HG02943 (cell line): ENCODE measurements at regions not wholly inside any gene's neighbourhood (a gene's known extent, or its start where the extent isn't known, plus 50 kb on each side); places are given as distances from the start of the nearest gene placed in this dataset.

Source experiments
- ATAC-seq: cut with Tn5 transposase; IDR thresholded peaks from one replicate; pipeline ENCODE4 v1.9.1; 2021; ENCODE audit warnings: mild to moderate bottlenecking, low read depth, moderate library complexity; ENCODE audit not compliant: unreplicated experiment

- no peak for ATAC-seq
These were observed 370.8 kb downstream of the TNS1 start for GRCh38 chr2:217632043-217632442.

DNA sequence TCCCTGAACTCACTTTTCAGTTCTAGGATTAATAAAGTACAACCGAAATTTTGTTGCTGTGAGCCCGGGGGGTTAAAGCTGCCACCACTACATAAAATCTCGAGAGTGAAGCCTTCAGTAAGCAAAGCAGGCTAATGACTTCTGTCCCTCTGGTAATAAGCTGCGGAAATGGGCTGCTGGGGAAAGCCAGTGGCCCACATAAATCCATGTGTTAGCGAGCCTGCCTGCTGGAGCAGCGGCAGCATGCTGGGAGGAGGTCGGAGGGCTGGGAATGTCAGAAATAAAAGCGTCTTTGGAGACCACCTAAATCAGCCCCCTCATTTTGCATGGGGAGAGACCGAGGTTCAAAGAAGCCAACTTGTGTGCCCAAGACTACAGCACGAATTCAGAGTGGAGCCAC, 371.7 kb downstream of the TNS1 start:
- ATAC-seq, result no peak

DNA sequence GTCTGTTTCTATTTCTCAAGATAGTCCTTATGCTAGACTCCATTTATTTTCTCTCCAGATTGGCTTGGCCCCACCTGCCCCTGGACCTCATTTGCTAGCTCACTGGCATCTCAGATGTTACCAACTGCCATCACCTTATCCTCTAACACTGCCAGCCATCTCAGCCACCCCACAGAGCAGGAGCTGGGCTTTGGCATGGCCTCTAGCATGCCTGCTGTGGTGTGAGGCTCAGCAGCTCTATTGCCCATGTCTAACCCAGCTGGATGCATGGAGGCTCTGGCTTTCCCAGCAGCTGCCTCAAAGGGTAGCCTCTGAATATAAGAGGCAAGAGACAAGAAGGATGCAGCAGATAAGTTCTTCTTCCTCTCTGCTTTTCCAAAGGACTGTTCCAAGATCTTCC, 373.4 kb downstream of the TNS1 start:
- ATAC-seq, result no peak

DNA sequence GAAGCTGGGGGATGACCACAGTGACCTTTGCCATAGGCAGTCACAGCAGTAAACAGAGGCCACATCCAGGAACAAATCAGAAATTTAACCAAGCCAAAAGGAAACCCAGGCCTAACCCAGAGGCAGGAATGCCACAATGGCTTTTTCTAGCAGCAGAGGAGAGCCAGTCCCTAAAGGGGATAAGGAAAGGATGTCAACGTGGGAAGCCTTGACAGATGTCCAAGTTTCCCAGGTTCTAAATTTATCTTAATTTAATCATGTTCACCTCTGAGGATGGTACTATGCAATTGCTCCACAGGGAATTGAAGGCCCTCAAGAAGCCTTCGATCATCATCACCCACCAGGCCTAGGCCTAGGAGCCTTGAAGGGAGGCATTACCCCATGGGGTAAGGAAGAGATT, 374.7 kb downstream of the TNS1 start:
- ATAC-seq, result no peak

- no peak for ATAC-seq
These were observed 375.9 kb downstream of the TNS1 start for GRCh38 chr2:217626926-217627325.

DNA sequence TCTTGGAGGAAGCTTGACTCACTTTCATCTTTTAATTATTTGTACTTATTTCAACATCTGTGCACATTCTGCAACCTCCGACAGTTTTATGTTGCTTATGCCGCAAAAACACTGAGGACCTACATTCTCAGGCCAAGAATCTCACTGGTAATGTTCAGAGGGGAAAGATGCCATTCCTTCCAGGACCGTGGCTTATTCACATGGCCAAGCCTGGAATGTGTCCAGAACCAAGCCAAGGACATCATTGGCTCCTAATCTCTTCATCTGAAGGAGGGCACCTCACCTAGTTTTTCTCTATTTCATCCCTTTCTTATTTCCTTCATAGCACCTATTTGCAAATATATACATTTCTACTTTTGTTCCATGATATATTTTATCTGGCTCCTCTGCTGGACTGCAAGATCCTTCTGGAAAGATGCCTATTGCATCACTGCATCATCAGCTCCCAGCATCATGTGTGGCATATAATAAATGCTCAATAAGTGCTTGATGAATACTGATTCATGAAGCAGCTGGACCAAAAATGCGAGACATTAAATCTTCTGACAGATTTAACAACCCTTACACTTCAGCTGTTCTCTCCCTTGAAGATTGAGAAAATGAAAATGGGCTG, 377.1 kb downstream of the TNS1 start:
- no peak for ATAC-seq

- no peak for ATAC-seq
These were observed 379.4 kb downstream of the TNS1 start for GRCh38 chr2:217623281-217623912.

GRCh38 chr2:217622205-217623060, 380.4 kb downstream of the TNS1 start:
- no peak for ATAC-seq

- ATAC-seq, result no peak
These were observed 381.4 kb downstream of the TNS1 start for GRCh38 chr2:217621391-217621801.

DNA sequence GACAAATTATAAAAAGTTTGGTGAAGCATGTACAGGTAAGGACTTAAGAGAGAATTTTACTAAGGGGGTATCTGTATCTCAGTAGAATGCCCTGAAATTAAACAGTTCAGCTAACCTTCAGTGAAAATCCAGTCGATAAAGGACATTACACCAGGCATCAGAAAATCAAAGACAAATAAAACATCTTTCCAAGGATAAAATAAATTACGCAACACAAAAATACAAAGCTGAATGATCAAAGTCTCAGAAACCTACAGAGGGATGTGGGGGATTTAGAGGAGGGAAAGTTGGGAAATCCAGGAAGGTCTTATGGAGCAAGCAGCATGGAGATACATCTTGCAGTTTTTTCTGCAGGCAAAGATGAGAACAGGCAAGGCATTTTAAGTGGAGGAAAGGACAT, 384.1 kb downstream of the TNS1 start:
- ATAC-seq, result no peak

- no peak for ATAC-seq
These were observed 385.2 kb downstream of the TNS1 start for GRCh38 chr2:217617616-217618022.

DNA sequence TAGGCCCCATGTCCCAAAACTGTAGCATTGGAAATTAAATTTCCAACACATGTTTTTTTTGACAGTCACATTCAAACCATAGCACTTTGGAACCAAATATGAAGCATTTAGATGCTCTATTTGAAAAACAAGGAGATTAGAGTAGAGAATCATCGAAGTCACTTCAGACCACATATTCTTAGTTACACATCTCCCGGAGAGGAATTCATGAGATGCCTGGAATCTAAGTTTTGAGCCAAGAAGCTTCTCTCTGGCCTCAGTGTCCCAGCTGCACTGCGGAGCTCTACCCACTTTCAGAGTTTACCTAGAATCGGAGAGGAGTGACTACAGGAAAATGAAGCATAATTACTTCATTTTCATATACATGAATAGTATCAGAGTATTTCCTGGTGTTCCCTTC, 385.9 kb downstream of the TNS1 start:
- no peak for ATAC-seq

DNA sequence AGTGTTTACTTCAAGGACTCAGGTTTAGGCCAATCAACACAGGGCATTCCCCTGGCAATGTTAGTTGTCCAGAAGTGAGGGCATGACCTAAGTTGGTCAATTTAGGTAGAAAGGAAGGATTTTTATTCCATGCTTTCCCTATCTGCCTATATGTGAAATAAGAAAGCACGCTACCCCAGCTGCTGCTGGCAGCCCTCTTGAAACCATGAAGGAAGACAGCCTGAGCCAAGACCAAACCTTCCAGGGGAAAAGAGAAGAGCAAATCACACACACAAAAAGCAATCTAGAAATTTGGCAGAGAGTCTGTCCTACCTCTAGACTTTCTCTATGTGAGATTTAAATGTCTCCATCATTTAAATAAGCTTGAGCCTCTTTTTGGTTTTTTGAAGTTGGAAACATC, 387.6 kb downstream of the TNS1 start:
- no peak for ATAC-seq

DNA sequence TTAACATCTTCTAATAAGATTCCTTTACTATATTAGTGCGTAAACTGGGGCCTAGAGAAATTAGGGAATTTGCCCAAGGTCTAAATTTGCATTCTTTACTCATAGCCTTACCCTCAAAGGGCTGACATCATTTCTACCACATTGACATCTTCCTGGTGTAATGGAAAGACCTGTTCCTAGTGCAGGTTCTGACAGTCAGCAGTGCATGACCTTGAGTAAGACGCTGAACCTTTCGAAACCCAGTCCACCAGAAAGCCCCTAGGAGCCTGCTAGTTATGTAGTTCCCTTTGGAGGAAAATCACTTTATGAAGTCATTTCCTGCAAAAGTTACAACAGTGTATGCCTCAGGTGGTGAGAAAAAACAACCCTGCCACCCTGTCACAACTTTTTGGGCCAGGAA, 388.3 kb downstream of the TNS1 start:
- no peak for ATAC-seq

DNA sequence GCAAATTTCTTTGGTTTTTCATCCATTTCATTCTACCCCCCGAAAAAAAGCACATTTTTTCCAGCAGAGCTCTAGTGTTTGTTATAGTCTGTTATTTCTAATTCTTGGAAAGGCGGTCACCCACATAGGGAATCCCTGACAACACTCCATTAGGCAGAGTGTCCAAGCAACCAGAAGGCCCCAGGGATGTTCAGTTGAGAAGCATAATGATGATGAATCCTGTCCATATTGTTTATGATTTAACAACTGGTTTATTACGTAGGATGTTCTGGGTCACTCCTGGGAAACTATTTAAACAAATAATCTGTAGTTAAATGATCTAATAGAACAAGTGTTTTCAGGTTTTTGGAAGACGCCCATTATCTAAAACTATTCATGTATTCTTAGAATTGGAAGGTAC, 388.7 kb downstream of the TNS1 start:
- ATAC-seq, result no peak

GRCh38 chr2:217612920-217613319, 389.9 kb downstream of the TNS1 start:
- ATAC-seq, result no peak

DNA sequence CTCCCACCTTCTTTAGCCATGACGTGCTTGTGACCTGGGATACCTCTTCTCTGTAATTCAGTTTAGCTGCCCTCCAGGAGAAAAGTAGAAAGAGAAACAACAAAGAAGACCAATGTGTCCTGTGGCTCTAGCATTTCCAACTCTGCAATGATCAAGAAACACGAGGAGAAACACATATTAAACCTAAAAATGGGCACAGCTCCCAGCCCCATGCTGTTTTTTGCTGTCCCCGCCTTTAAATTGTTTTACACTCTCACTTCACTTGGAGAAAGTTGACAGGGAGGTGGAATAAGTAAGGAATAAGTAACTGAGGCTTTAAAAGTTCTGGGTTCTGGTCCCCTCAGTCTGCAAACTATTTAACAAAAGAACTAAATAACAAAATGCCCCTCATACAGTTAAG, 390.6 kb downstream of the TNS1 start:
- no peak for ATAC-seq

DNA sequence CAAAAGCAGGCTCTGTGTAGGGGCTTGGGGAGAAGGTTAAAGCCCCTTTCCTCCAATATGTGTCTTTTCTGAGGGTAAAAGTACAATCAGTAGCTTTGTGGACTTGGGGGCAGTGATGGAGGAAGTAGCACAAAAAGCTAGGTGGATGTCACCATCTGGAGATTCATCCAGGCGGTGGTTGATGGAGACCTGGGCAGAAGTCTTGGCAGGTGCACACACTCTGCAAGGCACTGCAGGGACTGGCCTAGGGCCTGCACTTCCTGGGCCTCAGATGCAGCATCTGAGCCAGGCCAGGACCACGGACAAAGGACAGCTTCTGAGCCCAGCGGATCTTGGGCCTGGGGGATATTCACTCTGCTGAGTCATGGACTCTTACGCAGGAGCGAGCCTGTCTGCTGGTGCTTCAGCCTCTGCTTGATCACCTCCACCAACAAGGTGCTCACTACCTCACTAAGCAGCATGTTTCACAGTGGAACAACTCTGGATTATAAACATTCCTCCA, 391.1 kb downstream of the TNS1 start:
- ATAC-seq, result no peak

- ATAC-seq, result no peak
These were observed 391.7 kb downstream of the TNS1 start for GRCh38 chr2:217611056-217611455.

DNA sequence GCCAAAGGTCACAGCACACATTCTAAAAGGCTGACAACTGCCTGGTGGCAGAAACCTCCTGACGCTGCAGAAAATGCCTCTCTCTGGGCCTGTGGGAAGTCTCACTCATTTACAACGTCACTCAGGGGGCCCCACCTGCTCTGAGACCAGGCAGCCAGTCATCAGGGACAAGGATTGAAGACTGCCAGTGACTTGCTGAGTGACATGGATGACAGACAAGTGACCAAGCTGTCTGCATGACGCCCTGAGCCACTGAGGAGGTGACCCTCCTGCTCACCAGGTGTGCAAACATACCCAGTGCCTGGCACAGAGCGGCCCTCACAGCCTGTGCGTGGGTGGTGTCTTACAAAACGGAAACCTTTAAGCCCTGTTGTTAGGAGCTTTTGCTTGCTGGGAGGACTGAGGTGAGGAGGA, 392.4 kb downstream of the TNS1 start:
- no peak for ATAC-seq

DNA sequence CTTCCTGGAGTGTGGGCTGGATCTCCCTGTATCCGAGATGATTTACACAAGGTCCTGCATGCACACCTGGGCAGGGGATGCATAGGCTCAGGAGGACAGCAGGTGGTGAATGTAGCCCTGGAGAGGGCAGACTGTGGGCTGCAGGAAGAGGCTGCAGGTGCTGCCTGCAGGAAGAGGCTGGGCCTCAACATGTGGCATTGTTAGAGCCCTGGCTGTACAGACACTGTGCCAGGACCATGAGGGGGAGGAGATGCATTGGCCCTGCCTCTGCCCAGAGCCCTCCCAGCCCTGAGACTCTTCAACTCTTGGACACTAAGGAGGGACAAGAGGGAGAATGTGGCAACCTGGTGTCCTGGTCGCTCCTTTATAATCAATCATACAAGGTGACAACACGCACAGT, 392.8 kb downstream of the TNS1 start:
- ATAC-seq, result no peak

- ATAC-seq, result no peak
These were observed 396.5 kb downstream of the TNS1 start for GRCh38 chr2:217606296-217606695.
